ENCODE measurements at regions not wholly inside any gene's neighbourhood (a gene's known extent, or its start where the extent isn't known, plus 50 kb on each side); places are given as distances from the start of the nearest gene placed in this dataset.
A peak's percentile ranks its signal among the peaks of the same experiment; 100 is the strongest.

DNA sequence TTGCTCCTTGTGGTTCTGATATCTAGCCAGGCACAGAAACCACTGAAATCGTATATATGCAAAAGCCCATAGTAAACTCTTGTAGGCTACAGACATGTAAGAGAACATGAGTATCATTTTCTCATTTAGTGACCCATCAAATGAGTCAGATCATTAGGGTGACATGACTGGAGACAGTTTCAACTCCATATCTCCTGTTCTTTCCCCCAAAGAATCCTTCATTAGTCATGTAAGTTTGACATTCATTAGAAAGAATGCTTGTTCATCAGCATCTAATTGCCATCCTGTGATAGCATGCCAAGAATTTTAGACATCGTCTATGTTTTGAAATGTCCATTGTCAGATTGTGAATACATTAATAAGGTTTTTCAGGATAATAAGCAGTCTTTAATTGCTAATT is 264.9 kb upstream of the TPM1 start:
- DNase-seq (ENCODE audit: low spot score): no peak

DNA sequence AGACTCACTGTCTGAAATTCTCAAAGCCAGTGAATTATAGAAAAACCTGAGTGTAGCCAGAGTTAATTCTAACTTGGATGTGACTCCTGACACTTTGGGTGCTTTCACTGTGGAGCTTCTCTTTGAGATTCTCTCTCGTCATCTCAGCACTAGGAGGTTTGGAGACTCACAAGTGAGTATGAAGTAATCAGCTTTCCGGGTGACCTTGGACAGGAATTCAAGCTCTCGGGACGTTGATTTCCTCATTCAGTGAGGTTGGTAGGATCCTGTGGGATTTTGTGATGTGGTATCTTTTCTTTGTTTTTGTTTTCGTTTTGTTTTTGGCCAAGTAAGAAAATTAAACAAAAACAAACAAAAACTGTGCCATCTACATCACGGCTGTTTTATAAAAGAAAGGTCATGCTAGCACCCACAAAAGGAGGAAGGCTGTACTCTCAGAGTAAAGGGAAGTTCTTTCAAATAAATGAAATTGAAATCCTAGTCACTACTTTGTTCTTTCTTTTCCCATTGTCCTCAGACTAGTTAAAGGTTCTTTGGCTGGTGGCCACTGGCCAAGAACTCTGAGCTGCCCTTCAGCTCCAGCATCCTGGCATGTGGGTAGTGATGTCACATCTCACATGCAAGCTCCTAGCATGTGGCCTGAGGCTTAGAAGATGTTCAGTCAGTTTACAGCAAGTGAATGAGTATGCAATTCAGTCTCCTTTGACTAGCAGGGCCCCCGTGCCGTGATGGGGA is 263.3 kb upstream of the TPM1 start:
- TF ChIP-seq, protein P1, sequence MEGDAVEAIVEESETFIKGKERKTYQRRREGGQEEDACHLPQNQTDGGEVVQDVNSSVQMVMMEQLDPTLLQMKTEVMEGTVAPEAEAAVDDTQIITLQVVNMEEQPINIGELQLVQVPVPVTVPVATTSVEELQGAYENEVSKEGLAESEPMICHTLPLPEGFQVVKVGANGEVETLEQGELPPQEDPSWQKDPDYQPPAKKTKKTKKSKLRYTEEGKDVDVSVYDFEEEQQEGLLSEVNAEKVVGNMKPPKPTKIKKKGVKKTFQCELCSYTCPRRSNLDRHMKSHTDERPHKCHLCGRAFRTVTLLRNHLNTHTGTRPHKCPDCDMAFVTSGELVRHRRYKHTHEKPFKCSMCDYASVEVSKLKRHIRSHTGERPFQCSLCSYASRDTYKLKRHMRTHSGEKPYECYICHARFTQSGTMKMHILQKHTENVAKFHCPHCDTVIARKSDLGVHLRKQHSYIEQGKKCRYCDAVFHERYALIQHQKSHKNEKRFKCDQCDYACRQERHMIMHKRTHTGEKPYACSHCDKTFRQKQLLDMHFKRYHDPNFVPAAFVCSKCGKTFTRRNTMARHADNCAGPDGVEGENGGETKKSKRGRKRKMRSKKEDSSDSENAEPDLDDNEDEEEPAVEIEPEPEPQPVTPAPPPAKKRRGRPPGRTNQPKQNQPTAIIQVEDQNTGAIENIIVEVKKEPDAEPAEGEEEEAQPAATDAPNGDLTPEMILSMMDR (IDR thresholded peaks at IDR 0.05; ENCODE audit: extremely low read depth, missing control alignments): no peak
- no peak for DNase-seq (ENCODE audit: low spot score)

More for the DNA sequence above, 264.9 kb upstream of the TPM1 start:
- TF ChIP-seq, protein P1 (IDR thresholded peaks at IDR 0.05; ENCODE audit: extremely low read depth, missing control alignments): no peak

DNA sequence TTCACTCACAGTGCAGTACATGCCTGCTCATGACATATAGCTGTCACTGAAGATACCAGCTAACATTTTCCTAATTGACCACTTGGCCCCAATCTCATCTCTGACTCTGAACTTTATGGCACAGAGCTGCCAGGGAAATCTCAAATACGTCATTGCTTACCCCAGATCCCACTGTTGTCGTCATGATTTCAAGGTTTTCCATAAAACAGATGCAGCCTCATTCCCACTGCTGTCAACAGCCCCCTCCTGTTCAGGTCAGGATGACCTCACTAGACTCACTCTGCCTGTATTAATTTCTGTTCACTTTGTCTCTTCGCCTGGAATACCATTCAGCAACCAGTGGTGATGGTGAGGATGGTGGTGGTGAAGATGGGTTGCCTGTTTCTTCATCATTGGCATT is 262.6 kb upstream of the TPM1 start:
- no peak for DNase-seq (ENCODE audit: low spot score)
- TF ChIP-seq, protein P1 (IDR thresholded peaks at IDR 0.05; ENCODE audit: extremely low read depth, missing control alignments): no peak

DNA sequence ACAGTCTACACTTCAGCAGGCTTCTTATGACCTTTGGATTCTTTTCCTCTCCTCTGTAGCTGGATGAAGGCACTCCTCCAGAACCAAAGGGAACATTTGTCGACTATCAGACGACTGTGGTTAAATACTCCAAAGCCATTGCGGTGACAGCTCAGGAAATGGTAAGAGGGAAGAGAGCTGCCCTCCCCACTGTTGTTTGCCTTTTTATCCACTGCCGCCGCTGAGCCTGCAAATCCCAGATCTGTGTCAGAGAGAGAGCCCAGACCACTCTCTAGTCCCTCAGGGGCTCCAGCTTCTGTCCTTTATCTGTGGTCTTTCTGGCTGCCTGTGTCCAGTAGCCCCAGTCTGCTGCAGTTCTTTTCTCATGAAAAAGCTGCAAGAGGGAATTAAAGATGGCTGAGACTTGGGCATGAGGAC is 261.5 kb upstream of the TPM1 start:
- no peak for DNase-seq (ENCODE audit: low spot score)
- TF ChIP-seq, protein P1 (IDR thresholded peaks at IDR 0.05; ENCODE audit: extremely low read depth, missing control alignments): no peak

DNA sequence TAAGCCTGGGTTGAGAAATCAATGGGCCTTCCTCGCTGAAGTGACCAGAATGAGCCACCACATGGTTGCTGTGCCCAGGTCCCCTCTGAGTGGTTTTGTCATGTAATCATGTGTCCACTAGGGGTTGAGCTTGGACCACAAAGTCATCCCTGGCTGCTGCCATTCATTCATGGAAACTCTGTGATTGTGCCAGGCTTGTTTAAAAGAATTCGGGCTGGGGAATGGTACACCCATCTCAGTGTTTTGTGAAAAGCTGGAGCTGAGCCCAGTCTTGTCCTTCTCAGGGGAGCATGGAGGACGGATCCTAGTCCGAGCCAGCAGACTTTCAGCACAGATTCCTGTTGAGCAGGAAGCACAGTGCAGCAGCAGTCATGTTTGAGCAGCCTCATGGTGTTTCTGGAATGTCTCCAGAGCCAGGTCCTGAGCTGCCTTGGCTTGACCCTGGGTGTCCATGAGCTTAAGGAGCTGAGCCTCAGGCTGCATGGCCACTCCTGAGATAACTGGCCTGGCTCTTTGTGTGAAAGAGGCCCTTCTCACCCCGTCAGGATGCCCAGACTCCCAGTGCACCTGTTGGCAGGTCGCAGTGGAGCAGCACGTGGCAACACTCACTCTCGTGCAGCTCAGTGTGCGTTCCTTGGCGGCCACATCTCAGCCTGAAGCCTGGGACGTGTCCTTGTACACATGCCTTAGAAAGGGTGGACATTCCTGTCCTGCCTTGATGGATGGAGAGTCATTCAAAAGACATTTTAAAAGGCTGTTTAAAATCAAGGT is 260.3 kb upstream of the TPM1 start:
- TF ChIP-seq, protein P1 (IDR thresholded peaks at IDR 0.05; ENCODE audit: extremely low read depth, missing control alignments): no peak
- peak; percentile 31 for DNase-seq (ENCODE audit: low spot score)

DNA sequence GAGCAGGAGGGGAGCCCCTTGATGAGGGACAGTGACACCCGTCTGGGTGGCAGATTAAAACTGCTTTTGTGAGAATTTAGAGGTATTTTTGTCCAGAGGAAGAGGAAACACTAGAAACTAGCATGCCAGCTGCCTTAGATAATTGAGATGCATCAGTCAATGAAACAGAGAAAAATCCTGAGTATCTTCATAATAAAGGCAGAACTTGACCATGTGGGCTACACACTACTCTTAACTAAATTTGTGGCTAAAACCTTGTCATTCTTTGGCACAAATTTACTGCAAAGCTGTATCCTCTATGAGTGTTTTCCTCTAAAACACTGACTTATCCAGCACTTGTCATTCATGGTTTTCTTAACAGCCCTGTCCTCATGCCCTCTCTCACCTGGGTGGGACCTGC is 259.7 kb upstream of the TPM1 start:
- TF ChIP-seq, protein P1 (IDR thresholded peaks at IDR 0.05; ENCODE audit: extremely low read depth, missing control alignments): no peak
- no peak for DNase-seq (ENCODE audit: low spot score)

DNA sequence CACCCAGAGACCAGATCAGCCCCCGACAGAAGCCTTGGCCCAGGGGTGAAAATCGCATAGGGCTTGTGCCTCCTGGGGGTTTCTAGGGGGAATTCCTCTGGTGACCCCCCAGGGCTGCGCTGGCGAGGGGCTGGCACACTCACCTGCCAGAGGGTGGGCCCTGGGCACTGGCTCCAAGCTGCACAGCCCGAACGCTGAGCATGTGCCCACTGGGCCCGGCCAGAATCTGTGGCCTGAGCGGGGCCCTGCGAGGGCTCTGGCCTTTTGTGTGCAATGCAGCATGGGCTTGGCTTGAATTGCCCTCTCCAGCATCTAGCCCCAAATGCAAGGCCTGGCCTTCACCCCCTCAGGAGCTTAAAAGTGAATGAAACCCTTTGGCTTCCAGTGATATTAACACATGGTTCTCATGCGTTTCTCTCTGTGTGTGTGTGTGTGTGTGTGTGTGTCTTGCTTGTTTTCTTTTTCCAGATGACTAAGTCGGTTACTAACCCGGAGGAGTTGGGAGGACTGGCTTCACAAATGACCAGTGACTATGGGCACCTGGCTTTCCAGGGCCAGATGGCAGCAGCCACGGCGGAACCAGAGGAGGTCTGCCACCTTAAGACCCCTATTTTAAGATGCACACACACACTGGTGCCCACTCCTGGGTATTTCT is 259.1 kb upstream of the TPM1 start:
- DNase-seq (ENCODE audit: low spot score): no peak
- TF ChIP-seq, protein P1 (IDR thresholded peaks at IDR 0.05; ENCODE audit: extremely low read depth, missing control alignments): no peak
